Hepatocyte (in vitro differentiated cells): ENCODE measurements at regions not wholly inside any gene's neighbourhood (a gene's known extent, or its start where the extent isn't known, plus 50 kb on each side); places are given as distances from the start of the nearest gene placed in this dataset.

Experiments used
- DNase-seq: peaks from one replicate; pipeline ENCODE4 v3.0.0-alpha.2; 2016; ENCODE audit warnings: low spot score
- H2AFZ ChIP-seq: fragments of 200-600 bp; sonication (generic); 2 replicates; pipeline ENCODE4 v1.6.0; 2016; ENCODE audit warnings: antibody characterized with exemption, mild to moderate bottlenecking
- H3K27ac ChIP-seq: fragments of 200-600 bp; sonication (generic); 2 replicates; pipeline ENCODE4 v1.5.1; 2016; ENCODE audit warnings: mild to moderate bottlenecking
- H3K27me3 ChIP-seq: fragments of 200-600 bp; sonication (generic); 2 replicates; pipeline ENCODE4 v1.6.1; 2016
- H3K36me3 ChIP-seq: fragments of 200-600 bp; sonication (generic); replicated peaks from 2 replicates; pipeline ENCODE4 v1.5.1; 2016; ENCODE audit warnings: low read depth; ENCODE audit not compliant: insufficient read depth
- H3K4me1 ChIP-seq: fragments of 200-600 bp; sonication (generic); 2 replicates; pipeline ENCODE4 v1.5.1; 2016; ENCODE audit warnings: mild to moderate bottlenecking, moderate library complexity; ENCODE audit not compliant: insufficient read depth
- H3K4me2 ChIP-seq: fragments of 200-600 bp; sonication (generic); 2 replicates; pipeline ENCODE4 v1.6.0; 2016
- H3K4me3 ChIP-seq: fragments of 200-600 bp; sonication (generic); 2 replicates; pipeline ENCODE4 v1.5.1; 2016; ENCODE audit warnings: mild to moderate bottlenecking
- H3K79me2 ChIP-seq: fragments of 200-600 bp; sonication (generic); 2 replicates; pipeline ENCODE4 v1.6.0; 2017; ENCODE audit warnings: mild to moderate bottlenecking
- H3K9me2 ChIP-seq: fragments of 200-600 bp; sonication (generic); replicated peaks from 2 replicates; pipeline ENCODE4 v1.6.0; 2017; ENCODE audit warnings: mild to moderate bottlenecking; ENCODE audit not compliant: insufficient read depth
- H3K9me3 ChIP-seq: fragments of 200-600 bp; sonication (generic); 2 replicates; pipeline ENCODE4 v1.5.1; 2016; ENCODE audit warnings: low read depth, mild to moderate bottlenecking
- H4K20me1 ChIP-seq: fragments of 200-600 bp; sonication (generic); 2 replicates; pipeline ENCODE4 v1.6.0; 2016; ENCODE audit warnings: mild to moderate bottlenecking; ENCODE audit not compliant: insufficient read depth, poor library complexity, severe bottlenecking
- CTCF ChIP-seq: fragments of 200-600 bp; sonication (generic); IDR thresholded peaks from 2 replicates; pipeline ENCODE4 v1.5.1; 2016; ENCODE audit warnings: antibody characterized with exemption, mild to moderate bottlenecking; ENCODE audit not compliant: poor library complexity
- EZH2 ChIP-seq: fragments of 200-600 bp; sonication (generic); IDR thresholded peaks from 2 replicates; pipeline ENCODE4 v1.6.1; 2016; ENCODE audit warnings: antibody characterized with exemption, mild to moderate bottlenecking, borderline replicate concordance
- EZH2phosphoT487 ChIP-seq: fragments of 200-600 bp; sonication (generic); IDR thresholded peaks from one replicate; pipeline ENCODE4 v1.6.1; 2018; ENCODE audit warnings: antibody characterized with exemption, mild to moderate bottlenecking, low read depth, moderate library complexity; ENCODE audit not compliant: unreplicated experiment, severe bottlenecking
- WGBS: methylation state at CpG from one replicate; pipeline ENCODE4 v1.1.6; 2016; ENCODE audit warnings: low lambda C conversion rate; ENCODE audit errors: missing lambda C conversion rate; 5-methylcytosine and 5-hydroxymethylcytosine counted together

GRCh38 chr20:50339466-50339901 lies 148.9 kb downstream of the CEBPB start:
- no peak overlapping the region for H3K4me3 ChIP-seq
- H3K27me3 ChIP-seq = no peaks in the 10 kb centered on the region
- peak overlapping the region; percentile 34 for H3K4me2 ChIP-seq
- H3K9me3 ChIP-seq = no peaks in the 10 kb centered on the region
- peak overlapping the region; percentile 16 for H3K27ac ChIP-seq
- no peaks in the 10 kb centered on the region for H3K79me2 ChIP-seq
- TF ChIP-seq EZH2 = no peak
- no peak for TF ChIP-seq EZH2phosphoT487
- TF ChIP-seq CTCF = no peak
- H3K9me2 ChIP-seq = no peaks in the 10 kb centered on the region
- DNase-seq = no peak
- peaks cover 12% of the 10 kb centered on the region for H3K4me1 ChIP-seq
- no peaks in the 10 kb centered on the region for H3K36me3 ChIP-seq
- WGBS = 82% methylated on average over 3 of the region's 3 CpGs
- no peak overlapping the region for H2AFZ ChIP-seq
- no peaks in the 10 kb centered on the region for H4K20me1 ChIP-seq

GRCh38 chr20:50340541-50340940 lies 149.9 kb downstream of the CEBPB start:
- no peak for TF ChIP-seq CTCF
- TF ChIP-seq EZH2 = no peak
- no peak for TF ChIP-seq EZH2phosphoT487
- Histone ChIP-seq H4K20me1 (no peaks in the 10 kb centered on the region), H2AFZ (no peak overlapping the region), H3K4me3 (no peak overlapping the region), H3K9me3 (no peaks in the 10 kb centered on the region), H3K27me3 (no peaks in the 10 kb centered on the region), H3K79me2 (no peaks in the 10 kb centered on the region), H3K27ac (no peak overlapping the region), H3K9me2 (no peaks in the 10 kb centered on the region), H3K4me1 (peaks cover 12% of the 10 kb centered on the region), H3K36me3 (no peaks in the 10 kb centered on the region), H3K4me2 (no peak overlapping the region)
- DNase-seq = no peak
- 97% methylated on average over 7 of the region's 7 CpGs for WGBS

GRCh38 chr20:50341050-50341449 lies 150.4 kb downstream of the CEBPB start:
- no peak overlapping the region for H2AFZ ChIP-seq
- no peaks in the 10 kb centered on the region for H4K20me1 ChIP-seq
- H3K27ac ChIP-seq = no peak overlapping the region
- no peaks in the 10 kb centered on the region for H3K9me3 ChIP-seq
- no peaks in the 10 kb centered on the region for H3K36me3 ChIP-seq
- peaks cover 12% of the 10 kb centered on the region for H3K4me1 ChIP-seq
- no peaks in the 10 kb centered on the region for H3K9me2 ChIP-seq
- H3K79me2 ChIP-seq = no peaks in the 10 kb centered on the region
- H3K4me2 ChIP-seq = no peak overlapping the region
- H3K4me3 ChIP-seq = no peak overlapping the region
- DNase-seq = no peak
- TF ChIP-seq CTCF (no peak), EZH2 (no peak), EZH2phosphoT487 (no peak)
- 98% methylated on average over 9 of the region's 9 CpGs for WGBS
- H3K27me3 ChIP-seq = no peaks in the 10 kb centered on the region

GRCh38 chr20:50341880-50342637 lies 151.4 kb downstream of the CEBPB start:
- no peak for DNase-seq
- no peaks in the 10 kb centered on the region for H3K79me2 ChIP-seq
- no peaks in the 10 kb centered on the region for H4K20me1 ChIP-seq
- no peak overlapping the region for H3K27ac ChIP-seq
- H2AFZ ChIP-seq = no peak overlapping the region
- 92% methylated on average over 12 of the region's 12 CpGs for WGBS
- no peaks in the 10 kb centered on the region for H3K9me2 ChIP-seq
- H3K4me3 ChIP-seq = no peak overlapping the region
- H3K9me3 ChIP-seq = no peaks in the 10 kb centered on the region
- peaks cover 15% of the 10 kb centered on the region for H3K4me1 ChIP-seq
- no peak for TF ChIP-seq EZH2
- TF ChIP-seq CTCF = no peak
- TF ChIP-seq EZH2phosphoT487 = no peak
- H3K27me3 ChIP-seq = no peaks in the 10 kb centered on the region
- H3K4me2 ChIP-seq = no peak overlapping the region
- no peaks in the 10 kb centered on the region for H3K36me3 ChIP-seq
